ENCODE measurements at regions not wholly inside any gene's neighbourhood (a gene's known extent, or its start where the extent isn't known, plus 50 kb on each side); places are given as distances from the start of the nearest gene placed in this dataset.

GRCh38 chr4:20416800-20417199, 165.1 kb downstream of the SLIT2 start:
- Histone ChIP-seq H3K27ac (ENCODE audit: low read depth in 1 of 2, low read length in 2 of 2) (no peak overlapping the region), H3K27me3 (ENCODE audit: control insufficient read depth in 1 of 2, insufficient read depth in 2 of 2, low read length in 2 of 2) (no peaks in the 10 kb centered on the region), H3K4me3 (ENCODE audit: low read length) (no peak overlapping the region), H3K9me3 (ENCODE audit: control insufficient read depth in 1 of 2, insufficient read depth in 1 of 2, low read length in 2 of 2) (no peaks in the 10 kb centered on the region), H3K36me3 (ENCODE audit: insufficient read depth, low read length) (no peaks in the 10 kb centered on the region), H3K4me1 (ENCODE audit: insufficient read depth, low read length) (no peaks in the 10 kb centered on the region)
- POLR2A ChIA-PET, result no interaction called here
- Mint-ChIP-seq H3K4me3 (no peak overlapping the region), H3K4me1 (ENCODE audit: low read depth) (peaks cover 6% of the 10 kb centered on the region), H3K27ac (no peak overlapping the region), H3K36me3 (ENCODE audit: low read depth) (no peaks in the 10 kb centered on the region), H3K27me3 (peaks cover 8% of the 10 kb centered on the region), H3K9me3 (no peaks in the 10 kb centered on the region)
- ATAC-seq (ENCODE audit: poor library complexity), result no peak
- TF ChIP-seq, protein P1, sequence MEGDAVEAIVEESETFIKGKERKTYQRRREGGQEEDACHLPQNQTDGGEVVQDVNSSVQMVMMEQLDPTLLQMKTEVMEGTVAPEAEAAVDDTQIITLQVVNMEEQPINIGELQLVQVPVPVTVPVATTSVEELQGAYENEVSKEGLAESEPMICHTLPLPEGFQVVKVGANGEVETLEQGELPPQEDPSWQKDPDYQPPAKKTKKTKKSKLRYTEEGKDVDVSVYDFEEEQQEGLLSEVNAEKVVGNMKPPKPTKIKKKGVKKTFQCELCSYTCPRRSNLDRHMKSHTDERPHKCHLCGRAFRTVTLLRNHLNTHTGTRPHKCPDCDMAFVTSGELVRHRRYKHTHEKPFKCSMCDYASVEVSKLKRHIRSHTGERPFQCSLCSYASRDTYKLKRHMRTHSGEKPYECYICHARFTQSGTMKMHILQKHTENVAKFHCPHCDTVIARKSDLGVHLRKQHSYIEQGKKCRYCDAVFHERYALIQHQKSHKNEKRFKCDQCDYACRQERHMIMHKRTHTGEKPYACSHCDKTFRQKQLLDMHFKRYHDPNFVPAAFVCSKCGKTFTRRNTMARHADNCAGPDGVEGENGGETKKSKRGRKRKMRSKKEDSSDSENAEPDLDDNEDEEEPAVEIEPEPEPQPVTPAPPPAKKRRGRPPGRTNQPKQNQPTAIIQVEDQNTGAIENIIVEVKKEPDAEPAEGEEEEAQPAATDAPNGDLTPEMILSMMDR (IDR thresholded peaks at IDR 0.05), result no peak
- intact Hi-C loops (cut with DNase I, micrococcal nuclease), result loop anchor here in 1 of 2 experiments (5.0 kb wide), 1 partner anchor 1351 kb away; no protein-coding TSS in a partner anchor
- CTCF ChIA-PET, result no interaction called here
- DNase-seq, result no peak

- no peak overlapping the region for H3K27ac ChIP-seq (ENCODE audit: low read depth in 1 of 2, low read length in 2 of 2)
- peak overlapping the region; percentile 19 for H3K4me3 ChIP-seq (ENCODE audit: low read length)
- H3K27me3 Mint-ChIP-seq, result peaks cover 8% of the 10 kb centered on the region
- CTCF ChIA-PET, result no interaction called here
- H3K4me1 Mint-ChIP-seq (ENCODE audit: low read depth), result peaks cover 6% of the 10 kb centered on the region
- no peaks in the 10 kb centered on the region for H3K36me3 Mint-ChIP-seq (ENCODE audit: low read depth)
- no peaks in the 10 kb centered on the region for H3K27me3 ChIP-seq (ENCODE audit: control insufficient read depth in 1 of 2, insufficient read depth in 2 of 2, low read length in 2 of 2)
- no peaks in the 10 kb centered on the region for H3K36me3 ChIP-seq (ENCODE audit: insufficient read depth, low read length)
- peak in 3 of 14 experiments; percentile 61 to 66 (median 64) for DNase-seq
- ATAC-seq (ENCODE audit: poor library complexity), result peak; percentile 75
- intact Hi-C loops (cut with DNase I, micrococcal nuclease), result loop anchor here in 1 of 2 experiments (1.0 to 5.0 kb wide), 2 partner anchors 266 to 1348 kb away; no protein-coding TSS in a partner anchor
- H3K27ac Mint-ChIP-seq, result no peak overlapping the region
- TF ChIP-seq, protein P1 (IDR thresholded peaks at IDR 0.05), result peak; percentile 62
- no peaks in the 10 kb centered on the region for H3K9me3 Mint-ChIP-seq
- no peaks in the 10 kb centered on the region for H3K9me3 ChIP-seq (ENCODE audit: control insufficient read depth in 1 of 2, insufficient read depth in 1 of 2, low read length in 2 of 2)
- POLR2A ChIA-PET, result no interaction called here
- H3K4me1 ChIP-seq (ENCODE audit: insufficient read depth, low read length), result no peaks in the 10 kb centered on the region
- H3K4me3 Mint-ChIP-seq, result peak overlapping the region; percentile 63
Measured at GRCh38 chr4:20418861-20419451, 167.3 kb downstream of the SLIT2 start.

- intact Hi-C loops (cut with DNase I, micrococcal nuclease), result loop anchor here in 1 of 2 experiments (5.0 kb wide), 2 partner anchors 261 to 1346 kb away; no protein-coding TSS in a partner anchor
- no peaks in the 10 kb centered on the region for H3K9me3 Mint-ChIP-seq
- H3K4me3 Mint-ChIP-seq, result no peak overlapping the region
- Histone ChIP-seq H3K9me3 (ENCODE audit: control insufficient read depth in 1 of 2, insufficient read depth in 1 of 2, low read length in 2 of 2) (no peaks in the 10 kb centered on the region), H3K27me3 (ENCODE audit: control insufficient read depth in 1 of 2, insufficient read depth in 2 of 2, low read length in 2 of 2) (no peaks in the 10 kb centered on the region), H3K36me3 (ENCODE audit: insufficient read depth, low read length) (no peaks in the 10 kb centered on the region), H3K4me3 (ENCODE audit: low read length) (no peak overlapping the region), H3K27ac (ENCODE audit: low read depth in 1 of 2, low read length in 2 of 2) (no peak overlapping the region), H3K4me1 (ENCODE audit: insufficient read depth, low read length) (no peaks in the 10 kb centered on the region)
- ATAC-seq (ENCODE audit: poor library complexity) (no peak), DNase-seq (no peak)
- POLR2A ChIA-PET, result no interaction called here
- H3K36me3 Mint-ChIP-seq (ENCODE audit: low read depth), result no peaks in the 10 kb centered on the region
- H3K27ac Mint-ChIP-seq, result no peak overlapping the region
- peaks cover 6% of the 10 kb centered on the region for H3K27me3 Mint-ChIP-seq
- CTCF ChIA-PET, result no interaction called here
- H3K4me1 Mint-ChIP-seq (ENCODE audit: low read depth), result peaks cover 6% of the 10 kb centered on the region
- TF ChIP-seq, protein P1 (IDR thresholded peaks at IDR 0.05), result no peak
Measured at GRCh38 chr4:20420916-20421602, 169.4 kb downstream of the SLIT2 start.
